ENCODE measurements at regions not wholly inside any gene's neighbourhood (a gene's known extent, or its start where the extent isn't known, plus 50 kb on each side); places are given as distances from the start of the nearest gene placed in this dataset.

DNA sequence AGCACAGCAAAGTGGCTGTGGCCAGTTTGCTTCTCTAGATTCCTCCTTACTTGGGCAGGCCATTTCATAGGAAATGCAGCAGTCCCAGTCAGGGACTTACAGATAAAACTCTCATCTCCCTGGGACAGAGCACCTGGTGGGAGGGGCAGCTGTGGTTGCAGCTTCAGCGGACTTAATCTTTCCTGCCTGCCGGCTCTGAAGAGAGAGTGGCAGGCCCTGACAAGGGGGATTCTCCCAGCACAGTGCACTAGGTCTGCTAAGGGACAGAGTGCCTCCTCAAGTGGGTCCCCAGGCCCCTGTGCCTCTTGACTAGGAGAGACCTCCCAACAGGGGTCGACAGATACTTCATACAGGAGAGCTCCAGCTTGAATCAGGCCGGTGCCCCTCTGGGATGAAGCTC lies 1649.1 kb downstream of the LRRC4C start:
- no peak for TF ChIP-seq EZH2 (IDR thresholded peaks at IDR 0.05; ENCODE audit: borderline replicate concordance, insufficient read depth, low read depth, low read length, poor library complexity, severe bottlenecking)
- TF ChIP-seq, protein P1, sequence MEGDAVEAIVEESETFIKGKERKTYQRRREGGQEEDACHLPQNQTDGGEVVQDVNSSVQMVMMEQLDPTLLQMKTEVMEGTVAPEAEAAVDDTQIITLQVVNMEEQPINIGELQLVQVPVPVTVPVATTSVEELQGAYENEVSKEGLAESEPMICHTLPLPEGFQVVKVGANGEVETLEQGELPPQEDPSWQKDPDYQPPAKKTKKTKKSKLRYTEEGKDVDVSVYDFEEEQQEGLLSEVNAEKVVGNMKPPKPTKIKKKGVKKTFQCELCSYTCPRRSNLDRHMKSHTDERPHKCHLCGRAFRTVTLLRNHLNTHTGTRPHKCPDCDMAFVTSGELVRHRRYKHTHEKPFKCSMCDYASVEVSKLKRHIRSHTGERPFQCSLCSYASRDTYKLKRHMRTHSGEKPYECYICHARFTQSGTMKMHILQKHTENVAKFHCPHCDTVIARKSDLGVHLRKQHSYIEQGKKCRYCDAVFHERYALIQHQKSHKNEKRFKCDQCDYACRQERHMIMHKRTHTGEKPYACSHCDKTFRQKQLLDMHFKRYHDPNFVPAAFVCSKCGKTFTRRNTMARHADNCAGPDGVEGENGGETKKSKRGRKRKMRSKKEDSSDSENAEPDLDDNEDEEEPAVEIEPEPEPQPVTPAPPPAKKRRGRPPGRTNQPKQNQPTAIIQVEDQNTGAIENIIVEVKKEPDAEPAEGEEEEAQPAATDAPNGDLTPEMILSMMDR (IDR thresholded peaks at IDR 0.05): no peak

Measured in B cell (primary cell).